SU-DHL-6 (cell line): ENCODE measurements at regions not wholly inside any gene's neighbourhood (a gene's known extent, or its start where the extent isn't known, plus 50 kb on each side); places are given as distances from the start of the nearest gene placed in this dataset.

Experiments used
- CTCF ChIP-seq: fragments of 200-600 bp; sonication (generic); IDR thresholded peaks from one replicate; pipeline ENCODE4 v1.5.1; 2017; ENCODE audit warnings: antibody characterized with exemption, mild to moderate bottlenecking, low read length, moderate library complexity; ENCODE audit not compliant: insufficient read depth, poor library complexity, severe bottlenecking
- EZH2phosphoT487 ChIP-seq: fragments of 200-600 bp; sonication (generic), shearing (Covaris generic); conservative IDR thresholded peaks from 2 replicates; pipeline ENCODE4 v1.6.1; 2018; ENCODE audit warnings: mild to moderate bottlenecking, antibody characterized with exemption, low read length, moderate library complexity, mixed read lengths

- TF ChIP-seq CTCF: no peak
- TF ChIP-seq EZH2phosphoT487: no peak
Observed at GRCh38 chr11:116082256-116082655, 578.0 kb upstream of the CADM1 start.
